BE2C (cell line): ENCODE measurements at regions not wholly inside any gene's neighbourhood (a gene's known extent, or its start where the extent isn't known, plus 50 kb on each side); places are given as distances from the start of the nearest gene placed in this dataset.

Source experiments
- DNase-seq: peaks from one replicate; pipeline ENCODE4 v3.0.0-alpha.2; 2020
- H3K27me3 ChIP-seq: fragments of 250-450 bp; sonication (Bioruptor Pico); 2 replicates; pipeline ENCODE4 v1.5.1; 2020; ENCODE audit warnings: mild to moderate bottlenecking
- H3K36me3 ChIP-seq: fragments of 250-450 bp; sonication (Bioruptor Pico); 2 replicates; pipeline ENCODE4 v1.5.1; 2020; ENCODE audit warnings: mild to moderate bottlenecking
- H3K4me1 ChIP-seq: fragments of 250-450 bp; sonication (Bioruptor Pico); 2 replicates; pipeline ENCODE4 v1.5.1; 2020
- H3K4me3 ChIP-seq: 2 replicates; pipeline ENCODE4 v1.5.1; 2011; ENCODE audit warnings: low read depth, low read length
- H3K9me3 ChIP-seq: fragments of 250-450 bp; sonication (Bioruptor Pico); 2 replicates; pipeline ENCODE4 v1.5.1; 2020
- CTCF ChIP-seq: IDR thresholded peaks from 2 replicates; pipeline ENCODE4 v1.5.1; 2012; ENCODE audit warnings: mild to moderate bottlenecking, low read depth, low read length

- no peaks in the 10 kb centered on the region for H3K9me3 ChIP-seq
- H3K4me1 ChIP-seq = no peaks in the 10 kb centered on the region
- DNase-seq = no peak
- H3K4me3 ChIP-seq = no peak overlapping the region
- no peaks in the 10 kb centered on the region for H3K36me3 ChIP-seq
- H3K27me3 ChIP-seq = no peaks in the 10 kb centered on the region
- TF ChIP-seq CTCF = no peak
These were observed 50.6 kb upstream of the YWHAQ start for GRCh38 chr2:9681427-9681817.

- Histone ChIP-seq H3K36me3 (no peaks in the 10 kb centered on the region), H3K4me3 (no peak overlapping the region), H3K4me1 (peaks cover 2% of the 10 kb centered on the region; the same call in 1 of the 2 replicates), H3K27me3 (no peaks in the 10 kb centered on the region), H3K9me3 (no peaks in the 10 kb centered on the region)
- no peak for TF ChIP-seq CTCF
- DNase-seq = no peak
These were observed 54.8 kb upstream of the YWHAQ start for GRCh38 chr2:9685637-9686036.

- Histone ChIP-seq H3K4me3 (no peak overlapping the region), H3K36me3 (no peaks in the 10 kb centered on the region), H3K9me3 (no peaks in the 10 kb centered on the region), H3K27me3 (no peaks in the 10 kb centered on the region), H3K4me1 (peaks cover 4% of the 10 kb centered on the region; the same call in 1 of the 2 replicates)
- no peak for TF ChIP-seq CTCF
- DNase-seq = peak; percentile 40
These were observed 55.3 kb upstream of the YWHAQ start for GRCh38 chr2:9686061-9686460.

GRCh38 chr2:9690252-9690651 lies 59.5 kb upstream of the YWHAQ start:
- no peaks in the 10 kb centered on the region for H3K36me3 ChIP-seq
- peak; percentile 77 for DNase-seq
- no peaks in the 10 kb centered on the region for H3K9me3 ChIP-seq
- TF ChIP-seq CTCF = no peak
- H3K27me3 ChIP-seq = no peaks in the 10 kb centered on the region
- H3K4me3 ChIP-seq = no peak overlapping the region; the same call in 1 of the 2 replicates
- H3K4me1 ChIP-seq = peaks cover 4% of the 10 kb centered on the region; the same call in 1 of the 2 replicates

- DNase-seq = peak; percentile 44
- TF ChIP-seq CTCF = peak; percentile 29
- Histone ChIP-seq H3K36me3 (no peaks in the 10 kb centered on the region), H3K4me1 (peaks cover 4% of the 10 kb centered on the region; the same call in 1 of the 2 replicates), H3K27me3 (no peaks in the 10 kb centered on the region), H3K9me3 (no peaks in the 10 kb centered on the region), H3K4me3 (no peak overlapping the region)
These were observed 60.1 kb upstream of the YWHAQ start for GRCh38 chr2:9690716-9691498.

GRCh38 chr2:9692456-9693195 lies 61.8 kb upstream of the YWHAQ start:
- Histone ChIP-seq H3K4me3 (no peak overlapping the region), H3K27me3 (no peaks in the 10 kb centered on the region), H3K36me3 (no peaks in the 10 kb centered on the region), H3K4me1 (peaks cover 4% of the 10 kb centered on the region; the same call in 1 of the 2 replicates), H3K9me3 (no peaks in the 10 kb centered on the region)
- no peak for DNase-seq
- no peak for TF ChIP-seq CTCF
